ENCODE measurements at regions not wholly inside any gene's neighbourhood (a gene's known extent, or its start where the extent isn't known, plus 50 kb on each side); places are given as distances from the start of the nearest gene placed in this dataset.

DNA sequence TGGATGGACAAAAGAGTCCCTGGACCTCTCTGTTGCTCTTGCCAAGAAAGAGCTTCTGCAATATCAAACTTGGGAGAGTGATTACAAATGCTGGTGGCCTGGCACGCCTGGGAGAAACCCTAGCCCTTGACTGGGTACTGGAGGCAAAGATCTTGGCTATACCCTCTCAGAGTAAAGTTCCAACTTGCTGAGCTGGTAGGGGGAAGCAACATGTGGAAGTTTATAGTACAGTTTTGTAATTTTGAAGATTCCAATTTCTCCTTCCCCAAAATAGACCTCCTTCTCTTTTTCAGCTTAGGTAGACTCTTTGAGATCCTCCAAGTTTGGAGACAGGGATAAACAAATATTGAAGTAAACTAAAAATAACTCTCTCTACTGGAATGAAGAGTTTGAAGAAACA, 645.3 kb downstream of the NR4A2 start:
- TF ChIP-seq HMGA2 (CRISPR knock-in tag; IDR thresholded peaks at IDR 0.05) (no peak), PRDM15 (CRISPR knock-in tag; IDR thresholded peaks at IDR 0.05) (no peak)
- TF ChIP-seq, protein P1, sequence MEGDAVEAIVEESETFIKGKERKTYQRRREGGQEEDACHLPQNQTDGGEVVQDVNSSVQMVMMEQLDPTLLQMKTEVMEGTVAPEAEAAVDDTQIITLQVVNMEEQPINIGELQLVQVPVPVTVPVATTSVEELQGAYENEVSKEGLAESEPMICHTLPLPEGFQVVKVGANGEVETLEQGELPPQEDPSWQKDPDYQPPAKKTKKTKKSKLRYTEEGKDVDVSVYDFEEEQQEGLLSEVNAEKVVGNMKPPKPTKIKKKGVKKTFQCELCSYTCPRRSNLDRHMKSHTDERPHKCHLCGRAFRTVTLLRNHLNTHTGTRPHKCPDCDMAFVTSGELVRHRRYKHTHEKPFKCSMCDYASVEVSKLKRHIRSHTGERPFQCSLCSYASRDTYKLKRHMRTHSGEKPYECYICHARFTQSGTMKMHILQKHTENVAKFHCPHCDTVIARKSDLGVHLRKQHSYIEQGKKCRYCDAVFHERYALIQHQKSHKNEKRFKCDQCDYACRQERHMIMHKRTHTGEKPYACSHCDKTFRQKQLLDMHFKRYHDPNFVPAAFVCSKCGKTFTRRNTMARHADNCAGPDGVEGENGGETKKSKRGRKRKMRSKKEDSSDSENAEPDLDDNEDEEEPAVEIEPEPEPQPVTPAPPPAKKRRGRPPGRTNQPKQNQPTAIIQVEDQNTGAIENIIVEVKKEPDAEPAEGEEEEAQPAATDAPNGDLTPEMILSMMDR (IDR thresholded peaks at IDR 0.05), result no peak
